Left lung (tissue), 4 donors: ENCODE measurements at regions not wholly inside any gene's neighbourhood (a gene's known extent, or its start where the extent isn't known, plus 50 kb on each side); places are given as distances from the start of the nearest gene placed in this dataset.
"Not testable (repeated sequence)": the region's sequence is repeated elsewhere in the genome, so short reads cannot be mapped to it uniquely, and the experiment has no call there.

ENCODE experiments used
- ATAC-seq: fragments of 200-7000 bp; cut with Tn5 transposase; one replicate; pipeline ENCODE4 v1.9.1; 2020; ENCODE audit warnings: moderate library complexity
- DNase-seq, 4 donors: peaks; one replicate each; pipeline ENCODE4 v3.0.0-alpha.2; 2013 to 2020
- H3K27ac ChIP-seq, 2 donors: fragments of 200-600 bp; sonication (generic) in 1 of 2; one replicate each; pipeline versions ENCODE4 v1.5.0 to v1.8.0; 2020 to 2021
- H3K27me3 ChIP-seq, 2 donors: fragments of 200-600 bp; sonication (generic) in 1 of 2; one replicate each; pipeline versions ENCODE4 v1.5.0 to v1.8.0; 2020 to 2021
- H3K36me3 ChIP-seq, 2 donors: fragments of 200-600 bp; sonication (generic) in 1 of 2; one replicate each; pipeline versions ENCODE4 v1.5.0 to v1.8.0; 2020 to 2021
- H3K4me1 ChIP-seq, 2 donors: fragments of 200-600 bp; one replicate each; pipeline ENCODE4 v1.8.0; 2021
- H3K4me3 ChIP-seq, 2 donors: fragments of 200-600 bp; sonication (generic) in 1 of 2; one replicate each; pipeline versions ENCODE4 v1.5.0 to v1.8.0; 2020 to 2021; ENCODE audit warnings: mild to moderate bottlenecking in 1 of 2
- H3K9me3 ChIP-seq, 2 donors: fragments of 200-600 bp; sonication (generic) in 1 of 2; one replicate each; pipeline versions ENCODE4 v1.5.0 to v1.8.0; 2020 to 2021
- intact Hi-C, 2 donors: fragments of 100-400 bp; cut with DNase I; formaldehyde crosslinking; loops; one replicate each; pipeline versions ENCODE4 v1.11.2 to v1.14.2; 2022
- TF ChIP-seq, protein P1 (sequence below), 2 donors: fragments of 200-600 bp; sonication (generic) in 1 of 2; IDR thresholded peaks; one replicate each; pipeline versions ENCODE4 v1.5.0 to v1.8.0; 2021; ENCODE audit warnings: antibody characterized with exemption in 2 of 2
- donor health status: DM: no; HTN: yes; CAD: no.
- donor health status: DM: no; HTN: no; CAD: no.

DNA sequence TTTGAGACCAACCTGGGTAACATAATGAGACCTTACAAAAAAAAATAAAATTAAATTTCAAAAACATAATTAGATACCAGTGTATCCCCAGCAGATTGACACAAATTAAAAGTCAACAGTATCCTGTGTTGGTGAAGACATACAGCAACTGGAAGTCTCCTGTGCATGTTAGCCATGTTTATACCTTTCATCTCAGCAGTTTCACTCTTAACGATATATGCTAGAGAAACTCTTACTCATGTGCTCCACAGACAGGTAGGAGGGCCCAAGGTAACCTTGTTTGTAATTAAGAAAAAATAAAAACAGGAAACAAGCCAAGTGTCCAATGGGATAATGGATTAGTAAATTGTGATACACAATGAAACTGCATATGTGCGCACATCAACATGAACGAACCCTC is 50.1 kb upstream of the N4BP3 start:
- H3K4me3 ChIP-seq = no peak overlapping the region
- H3K27me3 ChIP-seq = peaks cover 0 to 3% of the 10 kb centered on the region in 2 donors
- no peak for ATAC-seq
- no peak overlapping the region for H3K27ac ChIP-seq
- TF ChIP-seq, protein P1, sequence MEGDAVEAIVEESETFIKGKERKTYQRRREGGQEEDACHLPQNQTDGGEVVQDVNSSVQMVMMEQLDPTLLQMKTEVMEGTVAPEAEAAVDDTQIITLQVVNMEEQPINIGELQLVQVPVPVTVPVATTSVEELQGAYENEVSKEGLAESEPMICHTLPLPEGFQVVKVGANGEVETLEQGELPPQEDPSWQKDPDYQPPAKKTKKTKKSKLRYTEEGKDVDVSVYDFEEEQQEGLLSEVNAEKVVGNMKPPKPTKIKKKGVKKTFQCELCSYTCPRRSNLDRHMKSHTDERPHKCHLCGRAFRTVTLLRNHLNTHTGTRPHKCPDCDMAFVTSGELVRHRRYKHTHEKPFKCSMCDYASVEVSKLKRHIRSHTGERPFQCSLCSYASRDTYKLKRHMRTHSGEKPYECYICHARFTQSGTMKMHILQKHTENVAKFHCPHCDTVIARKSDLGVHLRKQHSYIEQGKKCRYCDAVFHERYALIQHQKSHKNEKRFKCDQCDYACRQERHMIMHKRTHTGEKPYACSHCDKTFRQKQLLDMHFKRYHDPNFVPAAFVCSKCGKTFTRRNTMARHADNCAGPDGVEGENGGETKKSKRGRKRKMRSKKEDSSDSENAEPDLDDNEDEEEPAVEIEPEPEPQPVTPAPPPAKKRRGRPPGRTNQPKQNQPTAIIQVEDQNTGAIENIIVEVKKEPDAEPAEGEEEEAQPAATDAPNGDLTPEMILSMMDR (IDR thresholded peaks at IDR 0.05) = no peak
- no peak for DNase-seq
- no peaks in the 10 kb centered on the region for H3K36me3 ChIP-seq
- intact Hi-C loops = no loop called here
- H3K4me1 ChIP-seq = no peaks in the 10 kb centered on the region
- no peaks in the 10 kb centered on the region for H3K9me3 ChIP-seq

DNA sequence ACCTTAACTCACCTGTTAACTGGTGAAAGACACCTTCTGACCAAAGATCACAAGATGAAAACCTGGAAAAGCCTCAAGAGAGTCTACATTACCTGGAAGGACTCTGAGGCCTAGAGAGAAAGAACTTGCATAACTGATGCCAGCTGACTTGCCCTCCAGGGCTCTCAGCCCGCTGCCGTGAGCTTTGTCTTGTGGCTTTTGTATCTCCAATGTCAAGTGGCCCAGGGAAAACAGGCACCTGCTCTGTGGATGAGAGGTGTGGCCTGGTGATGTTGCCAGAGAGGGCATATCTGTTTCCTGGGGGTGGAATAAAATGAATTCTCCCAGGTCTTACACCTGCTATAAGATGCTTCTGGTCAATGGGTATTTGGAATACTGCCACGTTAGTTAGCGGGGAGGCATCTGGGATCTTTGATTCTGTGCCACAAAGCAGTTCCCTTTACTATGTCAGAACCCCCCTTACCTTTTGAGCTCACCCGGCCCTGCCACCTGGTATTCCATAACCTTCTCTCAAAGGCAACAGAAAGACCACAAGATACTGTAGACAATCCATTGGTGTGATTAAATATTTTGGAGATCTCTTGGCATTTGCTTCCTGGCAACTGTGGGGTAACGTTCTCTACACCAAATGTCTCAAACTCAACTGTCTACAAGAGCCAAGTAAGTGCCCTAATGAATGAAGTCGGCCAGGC is 54.9 kb upstream of the N4BP3 start:
- TF ChIP-seq, protein P1 (IDR thresholded peaks at IDR 0.05) = no peak

DNA sequence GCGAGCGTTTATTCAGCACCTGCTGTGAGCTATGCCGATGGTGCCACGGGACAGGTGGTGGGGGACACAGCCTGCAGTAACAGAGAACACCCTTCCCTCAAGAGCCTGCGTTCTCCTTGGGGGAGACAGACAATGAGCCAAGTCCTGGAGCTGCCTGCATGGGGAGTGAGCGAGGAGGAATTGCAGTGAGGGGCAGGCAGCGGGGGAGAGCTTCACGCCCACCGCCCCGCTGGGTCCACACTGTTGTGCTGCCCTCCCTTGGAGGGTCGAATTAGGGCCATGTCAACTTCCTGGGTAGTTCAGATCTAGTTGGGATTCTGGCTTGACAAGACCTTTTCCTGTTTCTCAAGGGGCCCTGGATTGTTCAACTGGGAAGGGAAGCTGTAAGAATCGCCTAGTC is 55.5 kb upstream of the N4BP3 start:
- Histone ChIP-seq H3K36me3 (no peaks in the 10 kb centered on the region), H3K27me3 (peaks cover 0 to 3% of the 10 kb centered on the region in 2 donors), H3K4me1 (no peaks in the 10 kb centered on the region), H3K27ac (no peak overlapping the region), H3K4me3 (no peak overlapping the region), H3K9me3 (no peaks in the 10 kb centered on the region)
- intact Hi-C loops = no loop called here
- DNase-seq (no peak), ATAC-seq (no peak)
- TF ChIP-seq, protein P1 (IDR thresholded peaks at IDR 0.05) = no peak

More for the DNA sequence above, 54.9 kb upstream of the N4BP3 start:
- Histone ChIP-seq H3K36me3 (no peaks in the 10 kb centered on the region), H3K27me3 (peaks cover 0 to 3% of the 10 kb centered on the region in 2 donors), H3K4me3 (no peak overlapping the region), H3K9me3 (no peaks in the 10 kb centered on the region), H3K27ac (no peak overlapping the region), H3K4me1 (no peaks in the 10 kb centered on the region)
- ATAC-seq (peak; percentile 76), DNase-seq (peak in 1 of 4 donors; percentile 44)
- intact Hi-C loops = no loop called here

DNA sequence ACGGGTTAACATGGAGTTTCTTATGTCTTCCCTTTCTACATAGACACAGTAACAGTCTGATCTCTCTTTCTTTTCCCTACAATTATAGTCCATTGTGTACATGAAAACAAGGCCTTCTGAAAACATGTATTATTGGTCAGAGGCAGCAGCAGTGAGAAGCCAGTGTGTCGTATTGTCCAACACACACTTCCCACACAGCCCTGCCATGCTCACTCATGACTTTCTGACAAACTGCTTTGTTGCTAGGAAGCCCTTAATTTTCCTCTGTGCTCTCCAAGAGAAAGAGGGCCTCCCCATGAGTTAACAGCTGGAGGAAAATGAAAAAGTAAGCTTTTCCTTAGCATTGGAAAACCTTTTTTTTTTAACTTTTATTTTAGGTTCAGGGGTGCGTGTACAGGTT is 56.4 kb upstream of the N4BP3 start:
- no peaks in the 10 kb centered on the region for H3K36me3 ChIP-seq
- TF ChIP-seq, protein P1 (IDR thresholded peaks at IDR 0.05) = no peak
- ATAC-seq (no peak), DNase-seq (no peak)
- no peaks in the 10 kb centered on the region for H3K4me1 ChIP-seq
- intact Hi-C loops = no loop called here
- H3K27ac ChIP-seq = no peak overlapping the region
- H3K27me3 ChIP-seq = peaks cover 0 to 3% of the 10 kb centered on the region in 2 donors
- H3K9me3 ChIP-seq = no peaks in the 10 kb centered on the region
- H3K4me3 ChIP-seq = no peak overlapping the region

DNA sequence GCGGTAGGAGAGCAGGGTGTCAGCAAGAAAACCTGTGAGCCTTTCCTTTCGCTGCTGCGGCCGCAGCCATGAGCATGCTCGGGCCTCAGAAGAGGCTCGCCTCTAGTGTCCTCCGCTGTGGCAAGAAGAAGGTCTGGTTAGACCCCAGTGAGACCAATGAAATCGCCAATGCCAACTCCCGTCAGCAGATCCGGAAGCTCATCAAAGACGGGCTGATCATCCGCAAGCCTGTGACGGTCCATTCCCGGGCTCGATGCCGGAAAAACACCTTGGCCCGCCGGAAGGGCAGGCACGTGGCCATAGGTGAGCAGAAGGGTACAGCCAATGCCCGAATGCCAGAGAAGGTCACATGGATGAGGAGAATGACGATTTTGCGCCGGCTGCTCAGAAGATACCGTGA is 57.8 kb upstream of the N4BP3 start:
- H3K4me1 ChIP-seq, DNase-seq, H3K36me3 ChIP-seq, H3K27me3 ChIP-seq, H3K9me3 ChIP-seq, H3K4me3 ChIP-seq, intact Hi-C loops, H3K27ac ChIP-seq, ATAC-seq: not testable (repeated sequence)

DNA sequence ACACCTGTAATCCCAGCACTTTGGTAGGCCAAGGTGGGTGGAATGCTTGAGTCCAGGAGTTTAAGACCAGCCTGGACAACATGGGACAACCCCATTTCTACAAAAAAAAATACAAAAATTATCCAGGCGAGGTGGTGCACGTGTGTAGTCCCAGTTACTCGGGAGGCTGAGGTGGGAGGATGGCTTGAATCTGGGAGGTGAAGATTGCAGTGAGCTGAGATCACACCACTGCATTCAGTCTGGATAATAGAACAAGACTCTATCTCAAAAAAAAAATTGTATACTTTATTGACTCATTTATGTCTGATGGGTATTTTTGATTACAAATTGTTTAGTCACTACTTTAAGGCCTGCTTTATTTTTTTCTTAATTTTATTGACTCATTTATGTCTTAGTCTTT is 56.0 kb upstream of the PROP1 start:
- H3K36me3 ChIP-seq, H3K9me3 ChIP-seq, DNase-seq, H3K27ac ChIP-seq, intact Hi-C loops, H3K27me3 ChIP-seq, ATAC-seq, H3K4me1 ChIP-seq, H3K4me3 ChIP-seq: not testable (repeated sequence)

DNA sequence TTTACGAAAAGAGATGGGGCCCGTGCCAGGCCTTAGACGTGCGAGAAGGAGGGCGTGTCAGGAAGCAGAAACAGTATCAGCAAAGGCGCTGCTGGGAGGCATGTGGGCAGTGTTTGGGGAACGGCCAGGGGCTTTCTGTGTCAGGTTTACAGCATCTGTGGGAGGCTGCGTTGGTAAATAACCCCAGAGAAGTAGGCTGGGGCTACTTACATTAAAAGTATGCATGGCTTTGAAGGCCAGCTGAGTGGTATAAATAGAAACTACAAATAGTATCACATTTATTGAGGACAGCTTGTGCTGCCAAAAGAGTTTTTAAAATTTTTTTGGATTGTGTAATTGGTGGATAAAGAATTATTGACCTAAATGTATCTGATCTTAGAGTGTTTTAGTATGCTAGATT is 54.8 kb upstream of the PROP1 start:
- DNase-seq, H3K4me3 ChIP-seq, H3K36me3 ChIP-seq, H3K9me3 ChIP-seq, H3K4me1 ChIP-seq, H3K27ac ChIP-seq, H3K27me3 ChIP-seq, intact Hi-C loops: not testable (repeated sequence)
- peak; percentile 66 for ATAC-seq

DNA sequence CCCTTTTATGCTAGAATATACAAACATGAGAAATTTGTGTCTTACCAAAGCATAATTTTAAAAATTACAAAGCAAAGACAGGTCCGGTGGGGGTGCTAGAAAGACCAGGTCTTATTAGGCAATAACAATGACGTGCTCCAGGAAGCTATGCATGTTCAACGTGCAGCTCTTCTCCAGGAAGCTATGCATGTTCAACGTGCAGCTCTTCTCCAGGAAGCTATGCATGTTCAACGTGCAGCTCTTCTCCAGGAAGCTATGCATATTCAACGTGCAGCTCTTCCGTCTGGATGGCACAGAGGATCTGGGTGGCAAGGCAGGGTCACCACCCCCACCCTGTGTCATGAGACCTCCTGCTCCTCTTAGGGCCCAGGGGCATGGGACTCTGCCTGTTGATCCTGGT is 51.9 kb upstream of the PROP1 start:
- H3K27ac ChIP-seq, H3K27me3 ChIP-seq, DNase-seq, H3K9me3 ChIP-seq, H3K36me3 ChIP-seq, H3K4me1 ChIP-seq, ATAC-seq, intact Hi-C loops, H3K4me3 ChIP-seq: not testable (repeated sequence)

DNA sequence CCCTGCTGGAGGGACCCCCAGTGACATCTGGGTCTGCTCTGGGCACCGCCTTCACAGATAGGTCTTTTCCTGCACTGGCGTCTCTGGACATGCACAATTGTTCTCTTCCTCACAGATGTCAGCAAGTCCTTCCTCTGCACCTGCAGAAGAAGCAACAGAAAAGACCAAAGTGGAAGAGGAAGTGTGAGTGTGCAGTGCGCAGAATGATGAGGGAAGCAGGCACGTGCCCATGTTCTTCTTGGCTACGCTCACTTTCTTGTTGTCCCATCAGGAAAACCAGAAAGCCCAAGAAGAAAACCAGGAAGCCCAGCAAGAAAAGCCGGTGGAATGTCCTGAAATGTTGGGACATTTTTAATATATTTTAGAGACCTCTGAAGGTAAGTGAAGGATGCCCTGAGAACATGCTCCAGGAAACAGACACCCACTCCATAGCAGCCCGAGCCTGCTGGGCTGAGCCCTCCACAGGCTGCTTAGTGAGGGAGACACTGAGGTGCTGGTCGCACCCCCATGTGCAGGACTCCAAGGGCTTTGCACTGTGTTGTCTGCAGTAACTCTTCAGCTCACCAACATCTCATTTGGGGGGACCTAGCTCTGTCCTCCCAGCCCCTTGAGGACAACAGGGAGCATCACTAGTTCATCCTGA is 50.8 kb upstream of the PROP1 start:
- H3K36me3 ChIP-seq, DNase-seq, H3K27me3 ChIP-seq, H3K4me1 ChIP-seq, H3K9me3 ChIP-seq, intact Hi-C loops, H3K27ac ChIP-seq, H3K4me3 ChIP-seq, ATAC-seq: not testable (repeated sequence)
